Neural cell (in vitro differentiated cells): ENCODE measurements at regions not wholly inside any gene's neighbourhood (a gene's known extent, or its start where the extent isn't known, plus 50 kb on each side); places are given as distances from the start of the nearest gene placed in this dataset.

ENCODE experiments used
- EP300 ChIP-seq: fragments of 450-650 bp; conservative IDR thresholded peaks from 2 replicates; pipeline ENCODE4 v1.6.1; 2014; ENCODE audit warnings: antibody characterized with exemption, mild to moderate bottlenecking, moderate library complexity; ENCODE audit not compliant: poor library complexity, severe bottlenecking
- EZH2 ChIP-seq: fragments of 200-600, 300-800 bp; shearing (Covaris generic), sonication (generic); IDR thresholded peaks from 2 replicates; pipeline ENCODE4 v1.6.1; 2014; ENCODE audit warnings: antibody characterized with exemption, low read length, borderline replicate concordance, mild to moderate bottlenecking; ENCODE audit not compliant: insufficient read depth, poor library complexity, severe bottlenecking
- POLR2AphosphoS5 ChIP-seq: IDR thresholded peaks from 2 replicates; pipeline ENCODE4 v1.6.1; 2012
- RAD21 ChIP-seq: fragments of 450-650 bp; conservative IDR thresholded peaks from 2 replicates; pipeline ENCODE4 v1.6.1; 2014; ENCODE audit warnings: antibody characterized with exemption, mild to moderate bottlenecking, moderate library complexity
- SMC3 ChIP-seq: fragments of 450-650 bp; conservative IDR thresholded peaks from 2 replicates; pipeline ENCODE4 v1.6.1; 2014; ENCODE audit warnings: antibody characterized with exemption, mild to moderate bottlenecking, moderate library complexity; ENCODE audit not compliant: poor library complexity
- TAF1 ChIP-seq: IDR thresholded peaks from 2 replicates; pipeline ENCODE4 v1.6.1; 2012; ENCODE audit warnings: low read depth
- TF ChIP-seq, protein P1 (sequence below): fragments of 450-650 bp; IDR thresholded peaks from 2 replicates; pipeline ENCODE4 v1.5.1; 2014; ENCODE audit warnings: antibody characterized with exemption, mild to moderate bottlenecking, moderate library complexity; ENCODE audit not compliant: poor library complexity, severe bottlenecking
- TF ChIP-seq, protein P2 (sequence below): IDR thresholded peaks from 2 replicates; pipeline ENCODE4 v1.6.1; 2012; ENCODE audit warnings: borderline replicate concordance

DNA sequence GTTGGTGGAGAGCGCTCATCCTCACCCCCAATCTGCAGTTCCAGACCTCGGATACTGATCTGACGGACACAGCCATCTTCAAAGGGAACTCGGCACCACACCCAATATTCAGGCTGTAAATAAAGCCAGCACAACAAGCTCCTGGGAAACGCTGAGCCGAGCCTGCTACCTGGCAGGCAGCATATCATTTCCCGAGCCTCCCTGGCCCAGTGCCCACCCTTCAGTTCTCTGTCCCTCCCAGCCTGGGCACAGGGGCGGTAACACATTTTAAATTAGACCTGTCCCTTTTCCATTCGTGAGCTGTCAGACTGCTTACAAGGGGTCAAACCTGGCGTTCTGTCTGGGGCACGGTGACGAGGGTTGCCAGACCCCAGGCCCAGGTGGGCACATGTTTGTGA, 250.5 kb downstream of the ARHGAP12 start:
- TF ChIP-seq EP300 (no peak), TAF1 (no peak), EZH2 (no peak), POLR2AphosphoS5 (no peak), RAD21 (no peak), SMC3 (no peak)
- TF ChIP-seq, protein P1, sequence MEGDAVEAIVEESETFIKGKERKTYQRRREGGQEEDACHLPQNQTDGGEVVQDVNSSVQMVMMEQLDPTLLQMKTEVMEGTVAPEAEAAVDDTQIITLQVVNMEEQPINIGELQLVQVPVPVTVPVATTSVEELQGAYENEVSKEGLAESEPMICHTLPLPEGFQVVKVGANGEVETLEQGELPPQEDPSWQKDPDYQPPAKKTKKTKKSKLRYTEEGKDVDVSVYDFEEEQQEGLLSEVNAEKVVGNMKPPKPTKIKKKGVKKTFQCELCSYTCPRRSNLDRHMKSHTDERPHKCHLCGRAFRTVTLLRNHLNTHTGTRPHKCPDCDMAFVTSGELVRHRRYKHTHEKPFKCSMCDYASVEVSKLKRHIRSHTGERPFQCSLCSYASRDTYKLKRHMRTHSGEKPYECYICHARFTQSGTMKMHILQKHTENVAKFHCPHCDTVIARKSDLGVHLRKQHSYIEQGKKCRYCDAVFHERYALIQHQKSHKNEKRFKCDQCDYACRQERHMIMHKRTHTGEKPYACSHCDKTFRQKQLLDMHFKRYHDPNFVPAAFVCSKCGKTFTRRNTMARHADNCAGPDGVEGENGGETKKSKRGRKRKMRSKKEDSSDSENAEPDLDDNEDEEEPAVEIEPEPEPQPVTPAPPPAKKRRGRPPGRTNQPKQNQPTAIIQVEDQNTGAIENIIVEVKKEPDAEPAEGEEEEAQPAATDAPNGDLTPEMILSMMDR, result no peak
- TF ChIP-seq, protein P2, sequence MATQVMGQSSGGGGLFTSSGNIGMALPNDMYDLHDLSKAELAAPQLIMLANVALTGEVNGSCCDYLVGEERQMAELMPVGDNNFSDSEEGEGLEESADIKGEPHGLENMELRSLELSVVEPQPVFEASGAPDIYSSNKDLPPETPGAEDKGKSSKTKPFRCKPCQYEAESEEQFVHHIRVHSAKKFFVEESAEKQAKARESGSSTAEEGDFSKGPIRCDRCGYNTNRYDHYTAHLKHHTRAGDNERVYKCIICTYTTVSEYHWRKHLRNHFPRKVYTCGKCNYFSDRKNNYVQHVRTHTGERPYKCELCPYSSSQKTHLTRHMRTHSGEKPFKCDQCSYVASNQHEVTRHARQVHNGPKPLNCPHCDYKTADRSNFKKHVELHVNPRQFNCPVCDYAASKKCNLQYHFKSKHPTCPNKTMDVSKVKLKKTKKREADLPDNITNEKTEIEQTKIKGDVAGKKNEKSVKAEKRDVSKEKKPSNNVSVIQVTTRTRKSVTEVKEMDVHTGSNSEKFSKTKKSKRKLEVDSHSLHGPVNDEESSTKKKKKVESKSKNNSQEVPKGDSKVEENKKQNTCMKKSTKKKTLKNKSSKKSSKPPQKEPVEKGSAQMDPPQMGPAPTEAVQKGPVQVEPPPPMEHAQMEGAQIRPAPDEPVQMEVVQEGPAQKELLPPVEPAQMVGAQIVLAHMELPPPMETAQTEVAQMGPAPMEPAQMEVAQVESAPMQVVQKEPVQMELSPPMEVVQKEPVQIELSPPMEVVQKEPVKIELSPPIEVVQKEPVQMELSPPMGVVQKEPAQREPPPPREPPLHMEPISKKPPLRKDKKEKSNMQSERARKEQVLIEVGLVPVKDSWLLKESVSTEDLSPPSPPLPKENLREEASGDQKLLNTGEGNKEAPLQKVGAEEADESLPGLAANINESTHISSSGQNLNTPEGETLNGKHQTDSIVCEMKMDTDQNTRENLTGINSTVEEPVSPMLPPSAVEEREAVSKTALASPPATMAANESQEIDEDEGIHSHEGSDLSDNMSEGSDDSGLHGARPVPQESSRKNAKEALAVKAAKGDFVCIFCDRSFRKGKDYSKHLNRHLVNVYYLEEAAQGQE, result no peak
